WTC11 (cell line): ENCODE measurements at regions not wholly inside any gene's neighbourhood (a gene's known extent, or its start where the extent isn't known, plus 50 kb on each side); places are given as distances from the start of the nearest gene placed in this dataset.
"Not testable (repeated sequence)": the region's sequence is repeated elsewhere in the genome, so short reads cannot be mapped to it uniquely, and the experiment has no call there.

ENCODE experiments used
- ATAC-seq: fragments of 200-7000 bp; cut with Tn5 transposase; 2 replicates; pipeline ENCODE4 v1.10.0; 2021; ENCODE audit warnings: mild to moderate bottlenecking, moderate library complexity
- CTCF ChIA-PET: fragments of 300-600 bp; sonication (Branson Sonifier 250); formaldehyde crosslinking; loops from one replicate; lab custom pipeline; 2021; ENCODE audit warnings: antibody characterized with exemption; lab: Charles Lee
- POLR2A ChIA-PET: fragments of 350-600 bp; sonication (Branson Sonifier 250); formaldehyde crosslinking; loops from one replicate; lab custom pipeline; 2021; ENCODE audit warnings: antibody characterized with exemption; lab: Charles Lee
- DNase-seq: peaks from one replicate; pipeline ENCODE4 v3.0.0; 2021; ENCODE audit warnings: low spot score
- H3K27ac Mint-ChIP-seq: 2 replicates; pipeline ENCODE4 v1.8.0; 2021; ENCODE audit warnings: mixed read lengths
- H3K27me3 Mint-ChIP-seq: 2 replicates; pipeline ENCODE4 v1.8.0; 2021; ENCODE audit warnings: low read depth, mild to moderate bottlenecking, moderate library complexity, mixed read lengths
- H3K36me3 Mint-ChIP-seq: 2 replicates; pipeline ENCODE4 v1.8.0; 2021; ENCODE audit warnings: mixed read lengths
- H3K4me1 Mint-ChIP-seq: 2 replicates; pipeline ENCODE4 v1.8.0; 2022; ENCODE audit warnings: mixed read lengths
- H3K4me3 Mint-ChIP-seq: 2 replicates; pipeline ENCODE4 v1.8.0; 2021; ENCODE audit warnings: mild to moderate bottlenecking, moderate library complexity, mixed read lengths
- H3K9me3 Mint-ChIP-seq: 2 replicates; pipeline ENCODE4 v1.8.0; 2021; ENCODE audit warnings: mixed read lengths
- CTCF ChIP-seq: fragments of 200-600 bp; IDR thresholded peaks from 2 replicates; pipeline ENCODE4 v1.8.0; 2022; ENCODE audit warnings: antibody characterized with exemption
- FOXK1 ChIP-seq: sonication (generic); formaldehyde crosslinking; IDR thresholded peaks from 2 replicates; pipeline ENCODE4 v1.8.0; 2022; ENCODE audit warnings: mild to moderate bottlenecking, moderate library complexity, missing genetic modification reagents
- GTF2I ChIP-seq: fragments of 250-450 bp; sonication (Bioruptor Pico); conservative IDR thresholded peaks from 2 replicates; pipeline ENCODE4 v1.4.0; 2021; ENCODE audit warnings: mild to moderate bottlenecking
- MAX ChIP-seq: sonication (generic); formaldehyde crosslinking; IDR thresholded peaks from 2 replicates; pipeline ENCODE4 v1.8.0; 2022; ENCODE audit warnings: mild to moderate bottlenecking, missing genetic modification reagents
- MXD4 ChIP-seq: fragments of 250-450 bp; sonication (Bioruptor Pico); IDR thresholded peaks from 2 replicates; pipeline ENCODE4 v1.8.0; 2021; ENCODE audit warnings: mild to moderate bottlenecking, moderate library complexity, borderline replicate concordance
- NFYB ChIP-seq: sonication (generic); formaldehyde crosslinking; conservative IDR thresholded peaks from 2 replicates; pipeline ENCODE4 v1.8.0; 2022; ENCODE audit warnings: low read depth, missing genetic modification reagents
- TP53 ChIP-seq: sonication (generic); formaldehyde crosslinking; IDR thresholded peaks from 2 replicates; pipeline ENCODE4 v1.8.1; 2023; ENCODE audit warnings: mild to moderate bottlenecking, missing genetic modification reagents
- USF1 ChIP-seq: sonication (generic); formaldehyde crosslinking; IDR thresholded peaks from 2 replicates; pipeline ENCODE4 v1.8.0; 2022; ENCODE audit warnings: mild to moderate bottlenecking, missing genetic modification reagents
- ZNF263 ChIP-seq: sonication (generic); formaldehyde crosslinking; IDR thresholded peaks from 2 replicates; pipeline ENCODE4 v1.8.1; 2022; ENCODE audit warnings: low read depth, mild to moderate bottlenecking, moderate library complexity, missing genetic modification reagents
- ZNF416 ChIP-seq: fragments of 250-450 bp; sonication (Bioruptor Pico); IDR thresholded peaks from 2 replicates; pipeline ENCODE4 v1.9.0; 2021; ENCODE audit warnings: mild to moderate bottlenecking, inconsistent platforms
- ZNF512 ChIP-seq: sonication (generic); formaldehyde crosslinking; IDR thresholded peaks from 2 replicates; pipeline ENCODE4 v1.8.1; 2022; ENCODE audit warnings: missing genetic modification reagents, borderline replicate concordance
- ZNF532 ChIP-seq: fragments of 250-450 bp; sonication (Bioruptor Pico); IDR thresholded peaks from 2 replicates; pipeline ENCODE4 v1.9.0; 2021; ENCODE audit warnings: mild to moderate bottlenecking, borderline replicate concordance
- ZNF671 ChIP-seq: fragments of 250-450 bp; sonication (Bioruptor Pico); IDR thresholded peaks from 2 replicates; pipeline ENCODE4 v1.8.0; 2021; ENCODE audit warnings: mild to moderate bottlenecking
- TF ChIP-seq, protein P1 (sequence below): fragments of 250-450 bp; sonication (Bioruptor Pico); IDR thresholded peaks from 2 replicates; pipeline ENCODE4 v1.8.0; 2021; ENCODE audit warnings: mild to moderate bottlenecking
- TF ChIP-seq, protein P2 (sequence below): fragments of 250-450 bp; sonication (Bioruptor Pico); IDR thresholded peaks from 2 replicates; pipeline ENCODE4 v2.1.2; 2022; ENCODE audit warnings: mild to moderate bottlenecking, moderate library complexity
- TF ChIP-seq, protein P3 (sequence below): sonication (generic); formaldehyde crosslinking; IDR thresholded peaks from 2 replicates; pipeline ENCODE4 v1.8.0; 2023; ENCODE audit warnings: missing genetic modification reagents

GRCh38 chrX:8043121-8043520 lies 115.9 kb upstream of the PNPLA4 start:
- no peak for ATAC-seq
- POLR2A ChIA-PET = no interaction called here
- TF ChIP-seq MAX (CRISPR knock-in tag) (no peak), ZNF532 (CRISPR knock-in tag) (no peak), GTF2I (CRISPR knock-in tag) (no peak), ZNF512 (CRISPR knock-in tag) (no peak), MXD4 (CRISPR knock-in tag) (no peak), ZNF416 (CRISPR knock-in tag) (no peak), TP53 (CRISPR knock-in tag) (no peak), ZNF263 (CRISPR knock-in tag) (no peak), NFYB (CRISPR knock-in tag) (no peak), ZNF671 (CRISPR knock-in tag) (no peak)
- TF ChIP-seq, protein P1, sequence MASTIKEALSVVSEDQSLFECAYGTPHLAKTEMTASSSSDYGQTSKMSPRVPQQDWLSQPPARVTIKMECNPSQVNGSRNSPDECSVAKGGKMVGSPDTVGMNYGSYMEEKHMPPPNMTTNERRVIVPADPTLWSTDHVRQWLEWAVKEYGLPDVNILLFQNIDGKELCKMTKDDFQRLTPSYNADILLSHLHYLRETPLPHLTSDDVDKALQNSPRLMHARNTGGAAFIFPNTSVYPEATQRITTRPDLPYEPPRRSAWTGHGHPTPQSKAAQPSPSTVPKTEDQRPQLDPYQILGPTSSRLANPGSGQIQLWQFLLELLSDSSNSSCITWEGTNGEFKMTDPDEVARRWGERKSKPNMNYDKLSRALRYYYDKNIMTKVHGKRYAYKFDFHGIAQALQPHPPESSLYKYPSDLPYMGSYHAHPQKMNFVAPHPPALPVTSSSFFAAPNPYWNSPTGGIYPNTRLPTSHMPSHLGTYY (CRISPR knock-in tag) = no peak
- TF ChIP-seq, protein P2, sequence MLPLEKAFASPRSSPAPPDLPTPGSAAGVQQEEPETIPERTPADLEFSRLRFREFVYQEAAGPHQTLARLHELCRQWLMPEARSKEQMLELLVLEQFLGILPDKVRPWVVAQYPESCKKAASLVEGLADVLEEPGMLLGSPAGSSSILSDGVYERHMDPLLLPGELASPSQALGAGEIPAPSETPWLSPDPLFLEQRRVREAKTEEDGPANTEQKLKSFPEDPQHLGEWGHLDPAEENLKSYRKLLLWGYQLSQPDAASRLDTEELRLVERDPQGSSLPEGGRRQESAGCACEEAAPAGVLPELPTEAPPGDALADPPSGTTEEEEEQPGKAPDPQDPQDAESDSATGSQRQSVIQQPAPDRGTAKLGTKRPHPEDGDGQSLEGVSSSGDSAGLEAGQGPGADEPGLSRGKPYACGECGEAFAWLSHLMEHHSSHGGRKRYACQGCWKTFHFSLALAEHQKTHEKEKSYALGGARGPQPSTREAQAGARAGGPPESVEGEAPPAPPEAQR (CRISPR knock-in tag) = no peak
- TF ChIP-seq, protein P3, sequence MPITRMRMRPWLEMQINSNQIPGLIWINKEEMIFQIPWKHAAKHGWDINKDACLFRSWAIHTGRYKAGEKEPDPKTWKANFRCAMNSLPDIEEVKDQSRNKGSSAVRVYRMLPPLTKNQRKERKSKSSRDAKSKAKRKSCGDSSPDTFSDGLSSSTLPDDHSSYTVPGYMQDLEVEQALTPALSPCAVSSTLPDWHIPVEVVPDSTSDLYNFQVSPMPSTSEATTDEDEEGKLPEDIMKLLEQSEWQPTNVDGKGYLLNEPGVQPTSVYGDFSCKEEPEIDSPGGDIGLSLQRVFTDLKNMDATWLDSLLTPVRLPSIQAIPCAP (CRISPR knock-in tag) = no peak
- TF ChIP-seq, all 79 proteins: peak for 0
- CTCF ChIA-PET = no interaction called here
- DNase-seq = no peak
- H3K9me3 Mint-ChIP-seq = no peaks in the 10 kb centered on the region
- no peak overlapping the region for H3K4me3 Mint-ChIP-seq
- H3K4me1 Mint-ChIP-seq = 0 out of 2 replicates have a peak, but pooled peaks cover 3% of the 10 kb centered on the region
- no peaks in the 10 kb centered on the region for H3K36me3 Mint-ChIP-seq
- H3K27me3 Mint-ChIP-seq = no peaks in the 10 kb centered on the region
- no peak overlapping the region for H3K27ac Mint-ChIP-seq

DNA sequence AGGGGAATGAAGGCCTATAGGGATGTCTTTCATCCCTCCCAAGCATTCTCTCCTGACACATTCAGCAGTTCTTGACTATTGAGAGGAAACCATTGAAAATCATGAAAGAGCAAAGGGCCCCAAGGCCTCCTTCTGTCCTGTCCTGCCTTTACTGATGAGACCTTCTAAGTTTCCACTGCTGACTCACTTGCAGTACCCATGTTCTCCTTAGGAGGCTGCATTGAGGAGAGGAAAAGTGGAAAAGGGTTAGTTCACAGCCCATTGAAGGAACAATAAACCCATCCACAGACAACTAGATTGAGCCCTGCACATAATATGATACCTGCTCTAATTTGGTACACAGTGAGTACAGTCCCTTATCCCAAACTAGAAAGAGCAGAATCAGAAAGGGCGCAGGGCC lies 115.1 kb upstream of the PNPLA4 start:
- no peaks in the 10 kb centered on the region for H3K9me3 Mint-ChIP-seq
- H3K4me3 Mint-ChIP-seq = no peak overlapping the region
- no peak for DNase-seq
- H3K27ac Mint-ChIP-seq = no peak overlapping the region
- H3K36me3 Mint-ChIP-seq = no peaks in the 10 kb centered on the region
- peaks cover 8% of the 10 kb centered on the region for H3K4me1 Mint-ChIP-seq
- ChIA-PET POLR2A (no interaction called here), CTCF (no interaction called here)
- no peaks in the 10 kb centered on the region for H3K27me3 Mint-ChIP-seq
- peak; percentile 90 for ATAC-seq
- no peak for TF ChIP-seq USF1
- 0 out of 2 replicates have a peak, but pooled peaks have one; percentile 15 for TF ChIP-seq CTCF
- no peak for TF ChIP-seq FOXK1 (CRISPR knock-in tag)

DNA sequence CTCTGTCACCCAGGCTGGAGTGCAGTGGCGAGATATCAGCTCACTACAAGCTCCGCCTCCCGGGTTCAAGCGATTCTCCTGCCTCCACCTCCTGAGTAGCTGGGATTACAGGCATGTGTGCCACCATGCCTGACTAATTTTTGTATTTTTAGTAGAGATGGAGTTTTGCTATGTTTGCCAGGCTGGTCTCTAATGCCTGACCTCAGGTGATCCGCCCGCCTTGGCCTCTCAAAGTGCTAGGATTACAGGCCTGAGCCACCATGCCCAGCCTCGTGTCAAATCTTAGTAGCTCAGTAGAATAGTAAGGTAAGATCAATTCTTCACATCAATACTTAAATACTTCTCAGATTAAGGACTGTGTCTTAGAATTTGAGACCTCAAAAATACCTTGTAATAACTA lies 112.5 kb upstream of the PNPLA4 start:
- DNase-seq, H3K27ac Mint-ChIP-seq, POLR2A ChIA-PET, CTCF ChIA-PET, H3K27me3 Mint-ChIP-seq, H3K9me3 Mint-ChIP-seq, H3K36me3 Mint-ChIP-seq, H3K4me3 Mint-ChIP-seq, ATAC-seq: not testable (repeated sequence)
- peaks cover 15% of the 10 kb centered on the region for H3K4me1 Mint-ChIP-seq
